Erythroblast (primary cell): ENCODE measurements at regions not wholly inside any gene's neighbourhood (a gene's known extent, or its start where the extent isn't known, plus 50 kb on each side); places are given as distances from the start of the nearest gene placed in this dataset.

Experiments
- GATA1 ChIP-seq: IDR thresholded peaks from 2 replicates; pipeline ENCODE4 v1.6.1; 2011; ENCODE audit warnings: low read depth, mild to moderate bottlenecking, control low read depth, low read length, moderate library complexity
- POLR2A ChIP-seq: IDR thresholded peaks from 2 replicates; pipeline ENCODE4 v1.6.1; 2011; ENCODE audit warnings: mild to moderate bottlenecking, low read length

DNA sequence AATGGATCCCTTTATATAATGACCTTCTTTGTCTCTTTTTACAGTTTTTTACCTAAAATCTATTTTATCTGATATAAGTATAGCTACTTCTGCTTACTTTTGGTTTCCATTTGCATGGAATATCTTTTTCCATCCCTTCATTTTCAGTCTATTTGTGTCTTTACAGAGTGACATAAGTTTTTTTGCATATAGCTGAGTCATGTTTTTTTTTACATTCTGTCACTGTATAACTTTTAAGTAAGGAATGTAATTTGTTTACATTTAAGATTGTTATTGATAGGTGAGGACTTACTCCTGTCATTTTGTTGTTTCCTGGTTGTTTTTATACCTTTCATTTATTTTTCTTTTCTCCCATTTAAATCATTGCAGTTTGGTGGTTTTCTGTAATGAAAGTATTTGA is 402.7 kb upstream of the ADGRL2 start:
- TF ChIP-seq POLR2A (no peak), GATA1 (no peak)
